A549 (cell line): ENCODE measurements at regions not wholly inside any gene's neighbourhood (a gene's known extent, or its start where the extent isn't known, plus 50 kb on each side); places are given as distances from the start of the nearest gene placed in this dataset.
"Not testable (repeated sequence)": the region's sequence is repeated elsewhere in the genome, so short reads cannot be mapped to it uniquely, and the experiment has no call there.

ENCODE experiments used
- ATAC-seq, 2 experiments: fragments of 200-7000 bp in 1 of 2; fragments of >200 bp in 1 of 2; cut with Nextera tagmentation in 1 of 2; cut with Tn5 transposase in 1 of 2; 3 replicates each; pipeline versions ENCODE4 v1.8.0 to v1.9.1; 2018 to 2020; ENCODE audit warnings: mild to moderate bottlenecking in 1 of 2, moderate library complexity in 1 of 2
- CTCF ChIA-PET: fragments of 300-600 bp; sonication (Branson Sonifier 250); formaldehyde crosslinking; extraction: SDS; loops from one replicate; lab custom pipeline; 2021; ENCODE audit warnings: antibody characterized with exemption, inconsistent platforms; lab: Yijun Ruan, JAX
- POLR2A ChIA-PET: fragments of 350-600 bp; formaldehyde crosslinking; extraction: SDS; loops from one replicate; lab custom pipeline; 2021; ENCODE audit warnings: antibody characterized with exemption, inconsistent platforms; lab: Yijun Ruan, JAX
- DNase-seq, 2 experiments: peaks; one replicate each; pipeline versions ENCODE4 v3.0.0 to v3.0.0-alpha.2; 2011 to 2016; ENCODE audit warnings: low read depth in 1 of 2, low spot score in 1 of 2
- FAIRE-seq: peaks from 2 replicates; lab custom pipeline; 2011; peaks lifted over from hg19 to GRCh38; lab: Jason Lieb, UNC
- H3K27ac ChIP-seq, 2 experiments: fragments of >200 bp; sonication (Bioruptor Twin); formaldehyde crosslinking; 3 replicates each; pipeline ENCODE4 v1.5.1; 2016 to 2017
- H3K4me1 ChIP-seq: fragments of >200 bp; sonication (Bioruptor Twin); formaldehyde crosslinking; 3 replicates; pipeline ENCODE4 v1.6.1; 2016
- H3K4me2 ChIP-seq: fragments of >200 bp; sonication (Bioruptor Twin); formaldehyde crosslinking; 3 replicates; pipeline ENCODE4 v1.6.1; 2016
- H3K4me3 ChIP-seq: fragments of >200 bp; sonication (Bioruptor Twin); formaldehyde crosslinking; 3 replicates; pipeline ENCODE4 v1.5.1; 2016
- H3K9me3 ChIP-seq: fragments of >200 bp; sonication (Bioruptor Twin); formaldehyde crosslinking; 3 replicates; pipeline ENCODE4 v1.6.1; 2016
- EHF ChIP-seq: fragments of 250-450 bp; sonication (Bioruptor Pico); IDR thresholded peaks from 2 replicates; pipeline ENCODE4 v1.5.0; 2020; ENCODE audit warnings: mild to moderate bottlenecking
- FOSB ChIP-seq: fragments of 250-450 bp; sonication (Bioruptor Pico); IDR thresholded peaks from 2 replicates; pipeline ENCODE4 v1.5.0; 2020; ENCODE audit warnings: mild to moderate bottlenecking, moderate library complexity
- FOSL2 ChIP-seq, 2 experiments: fragments of 450-650 bp in 1 of 2; fragments of >200 bp in 1 of 2; sonication (Bioruptor Twin) in 1 of 2; formaldehyde crosslinking; IDR thresholded peaks; 2 replicates each; pipeline versions ENCODE4 v1.5.0 to v1.6.1; 2016 to 2020; ENCODE audit warnings: mild to moderate bottlenecking in 1 of 2, moderate library complexity in 1 of 2
- HOXB5 ChIP-seq: fragments of 250-450 bp; sonication (Bioruptor Pico); IDR thresholded peaks from 2 replicates; pipeline ENCODE4 v1.5.0; 2020; ENCODE audit warnings: mild to moderate bottlenecking, moderate library complexity
- JUN ChIP-seq, 2 experiments: fragments of >200 bp; sonication (Bioruptor Twin); formaldehyde crosslinking; IDR thresholded peaks; 2 replicates in 1 of 2; 3 replicates in 1 of 2; pipeline ENCODE4 v1.6.1; 2016 to 2017
- KDM1A ChIP-seq: fragments of 200-600 bp; sonication (generic); IDR thresholded peaks from 2 replicates; pipeline ENCODE4 v1.6.1; 2016; ENCODE audit warnings: low read depth, mild to moderate bottlenecking
- MAFK ChIP-seq: fragments of 450-650 bp; IDR thresholded peaks from 2 replicates; pipeline ENCODE4 v1.6.1; 2014; ENCODE audit not compliant: partially characterized antibody
- MYC ChIP-seq: IDR thresholded peaks from 2 replicates; pipeline ENCODE4 v1.6.1; 2012; ENCODE audit warnings: mild to moderate bottlenecking, inconsistent platforms, low read length, improper control_type of control experiment, borderline replicate concordance
- POLR2AphosphoS2 ChIP-seq: conservative IDR thresholded peaks from 2 replicates; pipeline ENCODE4 v1.6.1; 2012; ENCODE audit warnings: low read length, improper control_type of control experiment, inconsistent platforms
- RARB ChIP-seq: fragments of 250-450 bp; sonication (Bioruptor Pico); IDR thresholded peaks from 2 replicates; pipeline ENCODE4 v1.8.0; 2021; ENCODE audit warnings: mild to moderate bottlenecking, moderate library complexity
- RCOR1 ChIP-seq: fragments of 150-350 bp; IDR thresholded peaks from 2 replicates; pipeline ENCODE4 v1.6.1; 2014; ENCODE audit warnings: antibody characterized with exemption, low read length, low read depth
- REST ChIP-seq: fragments of 200-600 bp; sonication (generic); IDR thresholded peaks from 2 replicates; pipeline ENCODE4 v1.6.1; 2016; ENCODE audit warnings: antibody characterized with exemption, mild to moderate bottlenecking, moderate library complexity
- RFX5 ChIP-seq: fragments of 450-650 bp; IDR thresholded peaks from 2 replicates; pipeline ENCODE4 v1.7.1; 2014; ENCODE audit warnings: antibody characterized with exemption, mild to moderate bottlenecking, moderate library complexity
- SREBF2 ChIP-seq: fragments of 450-650 bp; IDR thresholded peaks from 2 replicates; pipeline ENCODE4 v1.6.1; 2014; ENCODE audit warnings: mild to moderate bottlenecking, moderate library complexity
- ZC3H11A ChIP-seq: fragments of 450-650 bp; IDR thresholded peaks from 2 replicates; pipeline ENCODE4 v1.6.1; 2014; ENCODE audit warnings: antibody characterized with exemption, mild to moderate bottlenecking
- ZNF302 ChIP-seq: fragments of 250-450 bp; sonication (Bioruptor Pico); IDR thresholded peaks from 2 replicates; pipeline ENCODE4 v1.9.0; 2021; ENCODE audit warnings: inconsistent platforms, mild to moderate bottlenecking, moderate library complexity
- WGBS: methylation state at CpG from one replicate; pipeline ENCODE4 v1.1.6; 2017; ENCODE audit errors: missing lambda C conversion rate; 5-methylcytosine and 5-hydroxymethylcytosine counted together
- TF ChIP-seq, protein P1 (sequence below): IDR thresholded peaks from 2 replicates; pipeline ENCODE4 v1.6.1; 2012
- TF ChIP-seq, protein P2 (sequence below): fragments of >200 bp; sonication (Bioruptor Twin); formaldehyde crosslinking; IDR thresholded peaks from 3 replicates; pipeline ENCODE4 v1.5.1; 2016
- TF ChIP-seq, protein P3 (sequence below): fragments of 450-650 bp; IDR thresholded peaks from 2 replicates; pipeline ENCODE4 v1.6.1; 2014; ENCODE audit warnings: antibody characterized with exemption
- TF ChIP-seq, protein P4 (sequence below): IDR thresholded peaks from 2 replicates; pipeline ENCODE4 v1.6.1; 2012; ENCODE audit warnings: low read depth, borderline replicate concordance

DNA sequence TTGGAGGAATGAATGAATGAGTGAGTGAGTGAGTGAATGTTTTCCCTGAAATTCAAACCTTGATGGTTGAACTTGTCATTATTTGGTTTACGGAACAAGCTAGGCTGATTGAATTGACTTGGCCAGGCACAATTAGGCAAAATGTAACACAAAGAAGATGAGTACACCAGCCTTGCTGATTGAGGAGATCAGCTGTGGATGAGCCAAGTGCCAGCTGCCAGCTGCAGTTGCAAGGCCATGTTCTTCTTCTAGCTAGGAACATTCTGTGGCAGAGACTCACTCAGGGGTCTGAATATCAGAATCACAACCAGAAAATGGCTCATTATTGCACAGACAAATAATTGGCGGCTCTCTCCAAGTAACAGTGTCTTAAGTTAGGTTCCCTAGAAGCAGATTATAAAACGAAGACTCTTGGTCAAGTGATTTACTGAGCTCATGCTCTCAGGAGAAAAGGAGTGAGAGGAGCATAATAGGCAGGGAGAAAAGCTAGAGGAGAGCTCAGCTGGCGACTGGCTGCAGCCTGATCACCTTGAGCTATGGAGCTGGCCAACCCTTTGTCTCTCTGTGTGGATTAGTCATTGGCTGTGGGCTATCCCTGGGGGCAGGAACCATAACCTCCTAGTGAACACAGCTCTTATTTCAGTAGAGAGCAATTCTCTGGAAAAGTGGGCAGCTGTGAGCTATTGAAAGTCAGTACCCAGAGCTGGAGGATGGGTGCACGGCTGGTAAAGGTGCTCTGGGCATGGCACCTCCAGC, 225.3 kb upstream of the SERP2 start:
- Histone ChIP-seq H3K9me3 (no peaks in the 10 kb centered on the region; the same call in 2 of the 3 replicates), H3K4me1 (peaks cover 12% of the 10 kb centered on the region)
- 89% methylated on average over 5 of the region's 5 CpGs for WGBS
- no peak for DNase-seq
- no peak for ATAC-seq
- TF ChIP-seq ZNF302 (CRISPR knock-in tag) = no peak
- TF ChIP-seq, protein P1, sequence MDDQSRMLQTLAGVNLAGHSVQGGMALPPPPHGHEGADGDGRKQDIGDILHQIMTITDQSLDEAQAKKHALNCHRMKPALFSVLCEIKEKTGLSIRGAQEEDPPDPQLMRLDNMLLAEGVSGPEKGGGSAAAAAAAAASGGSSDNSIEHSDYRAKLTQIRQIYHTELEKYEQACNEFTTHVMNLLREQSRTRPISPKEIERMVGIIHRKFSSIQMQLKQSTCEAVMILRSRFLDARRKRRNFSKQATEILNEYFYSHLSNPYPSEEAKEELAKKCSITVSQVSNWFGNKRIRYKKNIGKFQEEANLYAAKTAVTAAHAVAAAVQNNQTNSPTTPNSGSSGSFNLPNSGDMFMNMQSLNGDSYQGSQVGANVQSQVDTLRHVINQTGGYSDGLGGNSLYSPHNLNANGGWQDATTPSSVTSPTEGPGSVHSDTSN = no peak
- TF ChIP-seq FOSL2 (IDR thresholded peaks at IDR 0.05) = no peak
- no peak for TF ChIP-seq FOSL2 (CRISPR knock-in tag; IDR thresholded peaks at IDR 0.05)
- no peak for TF ChIP-seq POLR2AphosphoS2
- no peak for TF ChIP-seq EHF (CRISPR knock-in tag)
- no peak for TF ChIP-seq FOSB
- no peak for TF ChIP-seq KDM1A
- TF ChIP-seq, protein P2, sequence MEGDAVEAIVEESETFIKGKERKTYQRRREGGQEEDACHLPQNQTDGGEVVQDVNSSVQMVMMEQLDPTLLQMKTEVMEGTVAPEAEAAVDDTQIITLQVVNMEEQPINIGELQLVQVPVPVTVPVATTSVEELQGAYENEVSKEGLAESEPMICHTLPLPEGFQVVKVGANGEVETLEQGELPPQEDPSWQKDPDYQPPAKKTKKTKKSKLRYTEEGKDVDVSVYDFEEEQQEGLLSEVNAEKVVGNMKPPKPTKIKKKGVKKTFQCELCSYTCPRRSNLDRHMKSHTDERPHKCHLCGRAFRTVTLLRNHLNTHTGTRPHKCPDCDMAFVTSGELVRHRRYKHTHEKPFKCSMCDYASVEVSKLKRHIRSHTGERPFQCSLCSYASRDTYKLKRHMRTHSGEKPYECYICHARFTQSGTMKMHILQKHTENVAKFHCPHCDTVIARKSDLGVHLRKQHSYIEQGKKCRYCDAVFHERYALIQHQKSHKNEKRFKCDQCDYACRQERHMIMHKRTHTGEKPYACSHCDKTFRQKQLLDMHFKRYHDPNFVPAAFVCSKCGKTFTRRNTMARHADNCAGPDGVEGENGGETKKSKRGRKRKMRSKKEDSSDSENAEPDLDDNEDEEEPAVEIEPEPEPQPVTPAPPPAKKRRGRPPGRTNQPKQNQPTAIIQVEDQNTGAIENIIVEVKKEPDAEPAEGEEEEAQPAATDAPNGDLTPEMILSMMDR = no peak
- no peak for TF ChIP-seq REST
- TF ChIP-seq, protein P3, sequence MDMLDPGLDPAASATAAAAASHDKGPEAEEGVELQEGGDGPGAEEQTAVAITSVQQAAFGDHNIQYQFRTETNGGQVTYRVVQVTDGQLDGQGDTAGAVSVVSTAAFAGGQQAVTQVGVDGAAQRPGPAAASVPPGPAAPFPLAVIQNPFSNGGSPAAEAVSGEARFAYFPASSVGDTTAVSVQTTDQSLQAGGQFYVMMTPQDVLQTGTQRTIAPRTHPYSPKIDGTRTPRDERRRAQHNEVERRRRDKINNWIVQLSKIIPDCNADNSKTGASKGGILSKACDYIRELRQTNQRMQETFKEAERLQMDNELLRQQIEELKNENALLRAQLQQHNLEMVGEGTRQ = no peak
- no peak for TF ChIP-seq MAFK
- TF ChIP-seq ZC3H11A = no peak
- TF ChIP-seq RFX5 = no peak
- TF ChIP-seq RARB (CRISPR knock-in tag) = no peak
- TF ChIP-seq SREBF2 = no peak
- no peak for TF ChIP-seq HOXB5 (CRISPR knock-in tag)
- no peak for TF ChIP-seq MYC
- TF ChIP-seq RCOR1 = no peak
- TF ChIP-seq, protein P4, sequence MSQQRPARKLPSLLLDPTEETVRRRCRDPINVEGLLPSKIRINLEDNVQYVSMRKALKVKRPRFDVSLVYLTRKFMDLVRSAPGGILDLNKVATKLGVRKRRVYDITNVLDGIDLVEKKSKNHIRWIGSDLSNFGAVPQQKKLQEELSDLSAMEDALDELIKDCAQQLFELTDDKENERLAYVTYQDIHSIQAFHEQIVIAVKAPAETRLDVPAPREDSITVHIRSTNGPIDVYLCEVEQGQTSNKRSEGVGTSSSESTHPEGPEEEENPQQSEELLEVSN = no peak
- TF ChIP-seq JUN (IDR thresholded peaks at IDR 0.05) = no peak
- TF ChIP-seq, all 56 proteins: peak for 0
- no peak for FAIRE-seq
- H3K4me2 ChIP-seq = no peak overlapping the region
- CTCF ChIA-PET = interaction anchor here (0.6 to 1.5 kb wide), 2 partner anchors 154 to 289 kb away, joined by 3 read pairs; no protein-coding TSS in a partner anchor
- H3K4me3 ChIP-seq = no peak overlapping the region
- H3K27ac ChIP-seq = peak overlapping the region in 1 of 2 experiments; percentile 60; a peak in 2 of 6 replicates
- POLR2A ChIA-PET = no interaction called here

DNA sequence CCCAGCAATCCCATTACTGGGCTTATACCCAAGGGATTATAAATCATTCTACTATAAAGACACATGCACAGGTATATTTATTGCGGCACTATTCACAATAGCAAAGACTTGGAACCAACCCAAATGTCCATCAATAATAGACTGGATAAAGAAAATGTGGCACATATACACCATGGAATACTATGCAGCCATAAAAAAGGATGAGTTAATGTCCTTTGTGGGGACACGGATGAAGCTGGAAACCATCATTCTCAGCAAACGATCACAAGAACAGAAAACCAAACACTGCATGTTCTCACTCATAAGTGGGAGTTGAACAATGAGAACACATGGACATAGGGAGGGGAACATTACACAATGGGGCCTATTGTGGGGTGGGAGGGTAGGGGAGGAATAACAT, 224.4 kb upstream of the SERP2 start:
- POLR2A ChIA-PET, H3K4me2 ChIP-seq: not testable (repeated sequence)
- WGBS = 89% methylated on average over 3 of the region's 3 CpGs

More for the DNA sequence above, 224.4 kb upstream of the SERP2 start:
- DNase-seq, CTCF ChIA-PET, H3K4me3 ChIP-seq, H3K27ac ChIP-seq, H3K9me3 ChIP-seq, H3K4me1 ChIP-seq, ATAC-seq, FAIRE-seq: not testable (repeated sequence)
